Body of pancreas (tissue), 4 donors: ENCODE measurements at regions not wholly inside any gene's neighbourhood (a gene's known extent, or its start where the extent isn't known, plus 50 kb on each side); places are given as distances from the start of the nearest gene placed in this dataset.

Experiments used
- ATAC-seq: fragments of 150-250 bp; one replicate; pipeline ENCODE4 v1.9.1; 2016
- DNase-seq, 4 donors: peaks; one replicate each; pipeline ENCODE4 v3.0.0-alpha.2; 2019
- H3K27ac ChIP-seq, 4 donors: fragments of 200-600 bp; sonication (generic); 1 replicate in 3 of 4; 2 replicates in 1 of 4; pipeline versions ENCODE4 v1.5.1 to v1.6.1; 2016 to 2019; ENCODE audit warnings: mild to moderate bottlenecking in 1 of 4, mixed read lengths in 1 of 4, moderate library complexity in 1 of 4
- H3K27me3 ChIP-seq, 2 donors: fragments of 200-600 bp; sonication (generic); one replicate each; pipeline ENCODE4 v1.6.0; 2016; ENCODE audit warnings: mild to moderate bottlenecking in 1 of 2
- H3K36me3 ChIP-seq, 2 donors: fragments of 200-600 bp; sonication (generic); replicated peaks in 1 of 2; 2 replicates each; pipeline ENCODE4 v1.5.1; 2016; ENCODE audit warnings: low read depth in 2 of 2; ENCODE audit not compliant: insufficient read depth in 1 of 2
- H3K4me1 ChIP-seq: fragments of 200-600 bp; sonication (generic); one replicate; pipeline ENCODE4 v1.6.0; 2016
- H3K4me3 ChIP-seq, 2 donors: fragments of 200-600 bp; sonication (generic); 1 replicate in 1 of 2; 2 replicates in 1 of 2; pipeline ENCODE4 v1.5.1; 2016 to 2019
- H3K9me3 ChIP-seq, 3 donors: fragments of 200-600 bp; sonication (generic); 1 replicate in 2 of 3; 2 replicates in 1 of 3; pipeline ENCODE4 v1.5.1; 2016
- CTCF ChIP-seq, 7 experiments: fragments of 450-650 bp in 4 of 7; fragments of 200-600 bp in 3 of 7; sonication (generic) in 3 of 7; IDR thresholded peaks; one replicate each; pipeline ENCODE4 v1.5.1; 2016 to 2019; ENCODE audit warnings: antibody characterized with exemption in 7 of 7
- POLR2A ChIP-seq, 3 donors: fragments of 450-650 bp; IDR thresholded peaks; one replicate each; pipeline ENCODE4 v1.6.1; 2016; ENCODE audit warnings: antibody characterized with exemption in 3 of 3, mild to moderate bottlenecking in 2 of 3
- WGBS, 2 donors: methylation state at CpG; one replicate each; pipeline ENCODE4 v1.1.5; 2017; 5-methylcytosine and 5-hydroxymethylcytosine counted together
- intact Hi-C: fragments of 100-400 bp; cut with DNase I; formaldehyde crosslinking; loops from one replicate; pipeline ENCODE4 v1.15.1; 2023

- ATAC-seq (no peak), DNase-seq (no peak)
- H3K9me3 ChIP-seq = no peaks in the 10 kb centered on the region
- H3K36me3 ChIP-seq = no peaks in the 10 kb centered on the region
- intact Hi-C loops = no loop called here
- TF ChIP-seq CTCF (IDR thresholded peaks at IDR 0.05) = no peak
- no peak for TF ChIP-seq POLR2A (IDR thresholded peaks at IDR 0.05)
- no peaks in the 10 kb centered on the region for H3K27me3 ChIP-seq
- peaks cover 16% of the 10 kb centered on the region for H3K4me1 ChIP-seq
- H3K4me3 ChIP-seq = no peak overlapping the region
- H3K27ac ChIP-seq = no peak overlapping the region
- WGBS, 2 donors = 94 to 96% methylated on average over 2 of the region's 2 CpGs
These were observed 58.0 kb upstream of the VWC2 start for GRCh38 chr7:49715486-49715885.

- DNase-seq (no peak), ATAC-seq (no peak)
- TF ChIP-seq CTCF (IDR thresholded peaks at IDR 0.05) = no peak
- TF ChIP-seq POLR2A (IDR thresholded peaks at IDR 0.05) = no peak
- Histone ChIP-seq H3K27ac (no peak overlapping the region), H3K36me3 (no peaks in the 10 kb centered on the region), H3K4me1 (peaks cover 16% of the 10 kb centered on the region), H3K27me3 (no peaks in the 10 kb centered on the region), H3K9me3 (no peaks in the 10 kb centered on the region), H3K4me3 (no peak overlapping the region)
- WGBS, 2 donors = 70 to 86% methylated on average over 2 of the region's 2 CpGs
- intact Hi-C loops = no loop called here
These were observed 55.9 kb upstream of the VWC2 start for GRCh38 chr7:49717547-49717946.

- H3K4me1 ChIP-seq = peaks cover 10% of the 10 kb centered on the region
- ATAC-seq (no peak), DNase-seq (no peak)
- H3K9me3 ChIP-seq = no peaks in the 10 kb centered on the region
- TF ChIP-seq CTCF (IDR thresholded peaks at IDR 0.05) = no peak
- no peak for TF ChIP-seq POLR2A (IDR thresholded peaks at IDR 0.05)
- 25 to 42% methylated on average over 4 of the region's 4 CpGs for WGBS, 2 donors
- no peak overlapping the region for H3K27ac ChIP-seq
- H3K27me3 ChIP-seq = no peaks in the 10 kb centered on the region
- H3K4me3 ChIP-seq = no peak overlapping the region
- intact Hi-C loops = no loop called here
- H3K36me3 ChIP-seq = no peaks in the 10 kb centered on the region
These were observed 54.7 kb upstream of the VWC2 start for GRCh38 chr7:49718760-49719159.

- no peak for DNase-seq
- ATAC-seq = no peak
- no peak overlapping the region for H3K27ac ChIP-seq
- 61 to 80% methylated on average over 4 of the region's 4 CpGs for WGBS, 2 donors
- no peaks in the 10 kb centered on the region for H3K36me3 ChIP-seq
- no peaks in the 10 kb centered on the region for H3K9me3 ChIP-seq
- H3K4me1 ChIP-seq = no peaks in the 10 kb centered on the region
- intact Hi-C loops = loop anchor here (10.0 kb wide), 1 partner anchor 57 kb away; no protein-coding TSS in a partner anchor
- no peaks in the 10 kb centered on the region for H3K27me3 ChIP-seq
- TF ChIP-seq POLR2A (IDR thresholded peaks at IDR 0.05) (no peak), CTCF (IDR thresholded peaks at IDR 0.05) (no peak)
- H3K4me3 ChIP-seq = no peak overlapping the region
These were observed 52.0 kb upstream of the VWC2 start for GRCh38 chr7:49721441-49721840.
